Skeletal muscle tissue (tissue), 3 donors: ENCODE measurements at regions not wholly inside any gene's neighbourhood (a gene's known extent, or its start where the extent isn't known, plus 50 kb on each side); places are given as distances from the start of the nearest gene placed in this dataset.
A peak's percentile ranks its signal among the peaks of the same experiment; 100 is the strongest.

Experiments
- H3K27ac ChIP-seq: one replicate; pipeline ENCODE4 v1.7.0; 2013; ENCODE audit warnings: mild to moderate bottlenecking, low read depth, low read length, inconsistent platforms
- H3K27me3 ChIP-seq, 3 donors: one replicate each; pipeline ENCODE4 v1.7.0; 2013; ENCODE audit warnings: low read length in 3 of 3; ENCODE audit not compliant: control insufficient read depth in 3 of 3, insufficient read depth in 3 of 3
- H3K36me3 ChIP-seq, 3 donors: one replicate each; pipeline ENCODE4 v1.7.0; 2013; ENCODE audit warnings: low read length in 3 of 3; ENCODE audit not compliant: control insufficient read depth in 3 of 3, insufficient read depth in 3 of 3
- H3K4me1 ChIP-seq, 3 donors: one replicate each; pipeline ENCODE4 v1.7.0; 2013; ENCODE audit warnings: low read length in 3 of 3, mild to moderate bottlenecking in 3 of 3; ENCODE audit not compliant: control insufficient read depth in 3 of 3, insufficient read depth in 3 of 3
- H3K4me3 ChIP-seq, 3 donors: one replicate each; pipeline ENCODE4 v1.7.0; 2013; ENCODE audit warnings: low read length in 3 of 3
- H3K9ac ChIP-seq, 3 donors: one replicate each; pipeline ENCODE4 v1.7.0; 2013; ENCODE audit warnings: low read length in 3 of 3, mild to moderate bottlenecking in 3 of 3, moderate library complexity in 2 of 3, low read depth in 1 of 3
- H3K9me3 ChIP-seq, 3 donors: one replicate each; pipeline ENCODE4 v1.7.0; 2013; ENCODE audit warnings: low read length in 3 of 3; ENCODE audit not compliant: control insufficient read depth in 3 of 3
- donor health status: Osteomylitis.

DNA sequence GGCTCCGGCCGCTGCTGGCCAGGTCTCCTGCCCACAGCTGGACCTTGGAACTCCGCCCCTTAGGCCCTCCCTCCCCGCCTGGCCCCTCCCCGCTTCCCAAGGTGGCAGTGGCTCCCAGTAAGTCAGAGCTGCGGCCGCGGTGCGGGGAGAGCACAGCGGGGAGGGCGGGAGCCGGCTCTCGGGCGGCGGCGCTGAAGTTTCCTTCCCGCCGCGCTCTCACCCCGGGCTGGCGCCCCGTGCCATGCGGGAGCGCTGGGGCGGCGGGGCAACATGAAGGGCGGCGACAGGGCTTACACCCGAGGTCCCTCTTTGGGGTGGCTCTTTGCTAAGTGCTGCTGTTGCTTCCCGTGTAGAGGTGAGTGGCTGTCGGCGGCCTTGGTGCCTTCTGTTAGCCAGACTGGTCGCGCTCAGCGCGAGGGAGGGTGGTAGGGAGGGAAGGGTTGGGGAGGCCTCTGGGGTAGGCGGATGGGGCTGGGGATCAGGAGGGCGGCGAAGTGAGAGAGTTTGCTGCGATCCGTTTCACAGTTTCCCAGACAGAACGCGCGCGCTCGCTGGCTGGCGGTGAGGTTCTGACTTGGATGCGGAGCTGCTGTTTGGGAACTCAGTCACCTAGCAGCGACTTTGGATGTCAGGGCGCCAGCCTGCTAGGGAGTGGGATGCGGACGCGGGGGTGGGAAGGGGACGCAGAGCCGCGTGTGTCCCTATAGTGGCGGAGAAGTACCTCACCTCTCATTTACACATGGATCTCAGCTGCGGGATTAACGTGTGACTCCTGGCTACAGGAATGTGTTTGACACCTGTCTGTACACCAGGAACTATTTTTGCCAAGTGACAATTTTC lies 145.5 kb upstream of the UMPS start:
- Histone ChIP-seq H3K27ac (peak overlapping the region; percentile 87), H3K9ac (peak overlapping the region; percentile 82 to 90 (median 89))

GRCh38 chr3:124586126-124587052 lies 143.9 kb upstream of the UMPS start:
- H3K36me3 ChIP-seq, result no peaks in the 10 kb centered on the region
- peak overlapping the region; percentile 87 for H3K27ac ChIP-seq
- H3K9ac ChIP-seq, result peak overlapping the region; percentile 47 to 90 (median 89)
- peaks cover 0 to 3% (median 0%) of the 10 kb centered on the region in 3 donors for H3K27me3 ChIP-seq
- peak overlapping the region in 2 of 3 donors; percentile 78 to 85 for H3K4me3 ChIP-seq
- H3K9me3 ChIP-seq, result no peaks in the 10 kb centered on the region
- peaks cover 17 to 39% (median 21%) of the 10 kb centered on the region in 3 donors for H3K4me1 ChIP-seq

More for the DNA sequence above, 145.5 kb upstream of the UMPS start:
- Histone ChIP-seq H3K36me3 (no peaks in the 10 kb centered on the region), H3K9me3 (no peaks in the 10 kb centered on the region), H3K4me3 (peak overlapping the region; percentile 76 to 85 (median 78)), H3K27me3 (peaks cover 0 to 3% (median 0%) of the 10 kb centered on the region in 3 donors), H3K4me1 (peaks cover 17 to 39% (median 21%) of the 10 kb centered on the region in 3 donors)

DNA sequence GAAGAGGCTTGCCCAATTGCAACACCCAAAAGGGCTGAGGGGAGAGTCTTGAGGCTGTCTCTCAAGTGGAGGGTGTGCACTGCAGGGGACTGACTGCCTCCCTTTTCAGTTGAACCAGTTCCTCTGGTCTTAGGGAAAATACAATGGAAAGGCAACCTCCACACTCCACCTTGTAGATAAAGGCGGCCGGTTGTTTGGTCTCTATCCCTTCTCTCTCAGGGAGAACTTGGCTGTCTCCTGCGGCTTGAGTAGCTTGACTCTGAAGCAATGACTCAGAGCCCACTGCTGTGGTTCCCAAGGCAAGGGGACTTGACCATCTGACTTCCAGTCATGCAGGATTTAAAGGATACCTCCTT lies 143.2 kb upstream of the UMPS start:
- peaks cover 0 to 3% (median 0%) of the 10 kb centered on the region in 3 donors for H3K27me3 ChIP-seq
- no peaks in the 10 kb centered on the region for H3K9me3 ChIP-seq
- H3K4me3 ChIP-seq, result peak overlapping the region in 1 of 3 donors; percentile 52
- peak overlapping the region in 1 of 3 donors; percentile 89 for H3K9ac ChIP-seq
- no peaks in the 10 kb centered on the region for H3K36me3 ChIP-seq
- H3K27ac ChIP-seq, result peak overlapping the region; percentile 87
- H3K4me1 ChIP-seq, result peaks cover 17 to 39% (median 21%) of the 10 kb centered on the region in 3 donors

- H3K4me3 ChIP-seq, result no peak overlapping the region
- peaks cover 24 to 48% (median 27%) of the 10 kb centered on the region in 3 donors for H3K4me1 ChIP-seq
- H3K9ac ChIP-seq, result no peak overlapping the region
- no peaks in the 10 kb centered on the region for H3K36me3 ChIP-seq
- no peak overlapping the region for H3K27ac ChIP-seq
- peaks cover 0 to 3% (median 0%) of the 10 kb centered on the region in 3 donors for H3K27me3 ChIP-seq
- no peaks in the 10 kb centered on the region for H3K9me3 ChIP-seq
These were observed 142.2 kb upstream of the UMPS start for GRCh38 chr3:124588036-124588435.

- Histone ChIP-seq H3K4me3 (no peak overlapping the region), H3K36me3 (no peaks in the 10 kb centered on the region), H3K9me3 (no peaks in the 10 kb centered on the region), H3K9ac (no peak overlapping the region), H3K27ac (no peak overlapping the region), H3K27me3 (peaks cover 0 to 3% (median 0%) of the 10 kb centered on the region in 3 donors), H3K4me1 (peaks cover 28 to 51% (median 30%) of the 10 kb centered on the region in 3 donors)
These were observed 141.5 kb upstream of the UMPS start for GRCh38 chr3:124588794-124589193.

DNA sequence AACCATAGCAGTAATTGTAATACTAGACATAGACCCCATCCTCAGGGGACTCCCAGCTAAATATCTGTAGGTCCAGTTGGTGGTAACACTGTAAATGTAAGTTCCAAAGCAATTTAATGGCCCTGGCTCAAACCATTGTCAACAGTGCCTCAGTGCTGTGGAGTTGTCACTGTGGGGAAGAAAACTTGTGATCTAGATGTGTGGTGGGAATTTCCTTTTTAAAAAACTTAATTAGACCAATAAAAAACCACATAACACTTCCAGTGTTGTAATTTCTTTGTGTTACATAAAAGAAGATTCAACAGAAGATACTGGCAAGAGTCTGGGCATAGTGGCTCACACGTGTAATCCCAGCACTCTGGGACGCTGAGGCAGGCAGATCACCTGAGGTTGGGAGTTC lies 138.6 kb upstream of the UMPS start:
- Histone ChIP-seq H3K9me3 (no peaks in the 10 kb centered on the region), H3K27ac (no peak overlapping the region), H3K4me3 (no peak overlapping the region), H3K4me1 (peaks cover 11 to 24% (median 15%) of the 10 kb centered on the region in 3 donors), H3K9ac (no peak overlapping the region), H3K27me3 (no peaks in the 10 kb centered on the region), H3K36me3 (no peaks in the 10 kb centered on the region)

DNA sequence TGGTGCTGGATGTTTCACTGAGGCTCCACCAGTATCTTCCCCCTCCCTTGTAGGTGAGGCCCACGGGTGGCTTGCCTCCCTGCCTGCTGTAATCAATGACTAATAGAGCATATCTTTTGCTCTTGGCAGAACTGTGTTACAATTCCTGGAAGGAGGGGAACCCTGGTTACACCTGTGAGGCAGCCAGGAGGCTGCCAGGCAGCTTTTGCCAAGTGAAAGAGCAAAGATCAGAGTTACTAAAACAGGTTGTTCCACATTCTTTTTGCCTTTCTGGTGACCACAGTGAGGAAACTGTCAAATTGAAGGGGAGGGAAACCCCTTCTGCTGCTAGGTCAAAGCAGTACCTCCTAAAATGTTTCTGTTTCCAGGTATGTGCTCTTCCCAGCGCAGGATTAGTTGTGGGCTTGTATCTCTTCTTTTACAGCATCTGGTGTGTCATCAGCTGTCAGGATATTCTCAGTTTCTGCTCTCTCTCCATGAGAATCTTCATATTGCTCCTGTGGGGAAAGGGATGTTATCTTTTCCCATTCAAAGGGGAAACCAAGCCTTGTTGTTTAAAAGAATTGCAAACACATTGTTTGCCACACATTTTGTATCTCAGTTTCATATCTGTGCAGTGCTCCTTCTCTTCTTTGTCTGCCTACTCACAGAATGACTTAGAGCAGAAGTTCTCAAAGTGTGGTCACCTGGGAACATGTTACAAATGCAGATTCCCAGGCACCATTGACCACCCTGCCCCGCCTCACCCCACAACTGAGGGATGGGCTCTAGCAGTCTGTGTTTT lies 137.4 kb upstream of the UMPS start:
- H3K9me3 ChIP-seq, result no peaks in the 10 kb centered on the region
- no peak overlapping the region for H3K4me3 ChIP-seq
- H3K36me3 ChIP-seq, result no peaks in the 10 kb centered on the region
- H3K27me3 ChIP-seq, result no peaks in the 10 kb centered on the region
- H3K9ac ChIP-seq, result no peak overlapping the region
- H3K27ac ChIP-seq, result no peak overlapping the region
- peaks cover 15 to 18% (median 15%) of the 10 kb centered on the region in 3 donors for H3K4me1 ChIP-seq

DNA sequence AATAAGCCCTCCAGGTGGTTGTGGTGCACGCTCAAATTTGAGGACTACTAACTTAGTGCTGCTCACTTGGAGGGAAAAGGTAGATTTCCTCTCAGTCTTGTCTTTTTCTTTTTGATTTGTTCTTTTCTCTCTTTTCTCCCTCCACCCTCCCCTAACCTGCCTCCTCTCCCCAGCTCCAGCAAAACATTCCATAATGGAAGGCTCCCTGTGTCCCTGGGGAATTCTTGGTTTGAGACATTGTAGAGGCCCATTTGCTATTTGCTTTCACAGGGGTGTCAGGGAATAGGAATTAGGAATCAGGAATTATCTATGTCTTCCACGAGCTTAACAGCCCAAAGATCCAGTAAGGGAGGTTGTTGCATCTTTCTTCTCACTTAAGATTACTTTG lies 136.8 kb upstream of the UMPS start:
- H3K36me3 ChIP-seq, result no peaks in the 10 kb centered on the region
- no peaks in the 10 kb centered on the region for H3K27me3 ChIP-seq
- no peak overlapping the region for H3K27ac ChIP-seq
- no peaks in the 10 kb centered on the region for H3K9me3 ChIP-seq
- H3K9ac ChIP-seq, result no peak overlapping the region
- peaks cover 15 to 19% (median 18%) of the 10 kb centered on the region in 3 donors for H3K4me1 ChIP-seq
- no peak overlapping the region for H3K4me3 ChIP-seq

DNA sequence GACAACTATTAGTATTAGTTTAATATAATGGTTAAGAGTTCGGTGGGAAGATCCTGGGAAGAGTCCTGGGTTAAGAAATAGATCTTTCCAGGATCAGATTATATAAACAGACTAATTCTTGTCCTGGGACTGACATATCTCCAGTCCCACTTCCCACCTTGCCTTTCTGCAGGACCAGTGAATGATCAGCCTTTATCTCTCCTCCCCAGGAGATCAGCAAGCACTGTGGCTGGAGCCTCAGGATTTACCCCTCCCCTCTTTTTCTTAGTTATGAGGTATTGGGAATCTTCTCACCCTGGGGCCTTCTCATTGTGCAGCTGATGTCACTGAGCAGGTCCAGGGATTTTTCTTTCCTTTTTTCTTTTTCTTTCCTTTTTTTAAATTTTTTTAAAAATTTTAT lies 135.7 kb upstream of the UMPS start:
- peaks cover 21 to 30% (median 26%) of the 10 kb centered on the region in 3 donors for H3K4me1 ChIP-seq
- no peaks in the 10 kb centered on the region for H3K9me3 ChIP-seq
- H3K27ac ChIP-seq, result no peak overlapping the region
- no peak overlapping the region for H3K4me3 ChIP-seq
- H3K9ac ChIP-seq, result no peak overlapping the region
- H3K36me3 ChIP-seq, result no peaks in the 10 kb centered on the region
- no peaks in the 10 kb centered on the region for H3K27me3 ChIP-seq
